ENCODE measurements at regions not wholly inside any gene's neighbourhood (a gene's known extent, or its start where the extent isn't known, plus 50 kb on each side); places are given as distances from the start of the nearest gene placed in this dataset.

GRCh38 chr20:57871237-57871632 is 161.4 kb upstream of the PMEPA1 start:
- TF ChIP-seq ZFX (IDR thresholded peaks at IDR 0.05; ENCODE audit: borderline replicate concordance): no peak
- TF ChIP-seq, protein P1, sequence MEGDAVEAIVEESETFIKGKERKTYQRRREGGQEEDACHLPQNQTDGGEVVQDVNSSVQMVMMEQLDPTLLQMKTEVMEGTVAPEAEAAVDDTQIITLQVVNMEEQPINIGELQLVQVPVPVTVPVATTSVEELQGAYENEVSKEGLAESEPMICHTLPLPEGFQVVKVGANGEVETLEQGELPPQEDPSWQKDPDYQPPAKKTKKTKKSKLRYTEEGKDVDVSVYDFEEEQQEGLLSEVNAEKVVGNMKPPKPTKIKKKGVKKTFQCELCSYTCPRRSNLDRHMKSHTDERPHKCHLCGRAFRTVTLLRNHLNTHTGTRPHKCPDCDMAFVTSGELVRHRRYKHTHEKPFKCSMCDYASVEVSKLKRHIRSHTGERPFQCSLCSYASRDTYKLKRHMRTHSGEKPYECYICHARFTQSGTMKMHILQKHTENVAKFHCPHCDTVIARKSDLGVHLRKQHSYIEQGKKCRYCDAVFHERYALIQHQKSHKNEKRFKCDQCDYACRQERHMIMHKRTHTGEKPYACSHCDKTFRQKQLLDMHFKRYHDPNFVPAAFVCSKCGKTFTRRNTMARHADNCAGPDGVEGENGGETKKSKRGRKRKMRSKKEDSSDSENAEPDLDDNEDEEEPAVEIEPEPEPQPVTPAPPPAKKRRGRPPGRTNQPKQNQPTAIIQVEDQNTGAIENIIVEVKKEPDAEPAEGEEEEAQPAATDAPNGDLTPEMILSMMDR (IDR thresholded peaks at IDR 0.05): no peak
- no peak overlapping the region for H3K27ac ChIP-seq

- TF ChIP-seq, protein P1 (IDR thresholded peaks at IDR 0.05): no peak
- TF ChIP-seq ZFX (IDR thresholded peaks at IDR 0.05; ENCODE audit: borderline replicate concordance): no peak
- H3K27ac ChIP-seq: no peak overlapping the region
Observed at GRCh38 chr20:57870597-57871236, 160.9 kb upstream of the PMEPA1 start.

- H3K27ac ChIP-seq: no peak overlapping the region
- no peak for TF ChIP-seq ZFX (IDR thresholded peaks at IDR 0.05; ENCODE audit: borderline replicate concordance)
- TF ChIP-seq, protein P1 (IDR thresholded peaks at IDR 0.05): no peak
Observed at GRCh38 chr20:57869951-57870315, 160.1 kb upstream of the PMEPA1 start.

- H3K27ac ChIP-seq: no peak overlapping the region
- no peak for TF ChIP-seq ZFX (IDR thresholded peaks at IDR 0.05; ENCODE audit: borderline replicate concordance)
- TF ChIP-seq, protein P1 (IDR thresholded peaks at IDR 0.05): no peak
Observed at GRCh38 chr20:57869291-57869950, 159.6 kb upstream of the PMEPA1 start.

DNA sequence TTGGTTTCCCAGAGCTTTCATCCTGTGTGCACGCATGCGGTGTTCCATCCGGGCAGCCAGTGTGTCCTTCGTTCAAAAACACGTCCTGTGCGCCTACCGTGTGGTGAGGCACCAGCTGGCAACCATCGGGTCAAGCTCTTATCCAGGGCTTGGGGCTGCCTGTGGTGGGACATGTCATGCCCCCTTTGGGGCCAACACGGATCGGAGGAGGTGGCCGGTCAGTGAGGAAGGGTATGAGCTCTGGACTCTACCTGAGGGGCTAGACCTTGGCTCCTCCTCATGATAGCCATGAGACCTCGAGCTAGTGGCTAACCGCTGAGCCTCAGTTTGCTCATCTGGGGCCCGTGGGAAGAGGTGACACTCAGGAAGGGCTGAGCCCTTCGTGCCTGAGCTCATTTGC is 158.5 kb upstream of the PMEPA1 start:
- TF ChIP-seq ZFX (IDR thresholded peaks at IDR 0.05; ENCODE audit: borderline replicate concordance): no peak
- TF ChIP-seq, protein P1 (IDR thresholded peaks at IDR 0.05): no peak
- H3K27ac ChIP-seq: no peak overlapping the region

DNA sequence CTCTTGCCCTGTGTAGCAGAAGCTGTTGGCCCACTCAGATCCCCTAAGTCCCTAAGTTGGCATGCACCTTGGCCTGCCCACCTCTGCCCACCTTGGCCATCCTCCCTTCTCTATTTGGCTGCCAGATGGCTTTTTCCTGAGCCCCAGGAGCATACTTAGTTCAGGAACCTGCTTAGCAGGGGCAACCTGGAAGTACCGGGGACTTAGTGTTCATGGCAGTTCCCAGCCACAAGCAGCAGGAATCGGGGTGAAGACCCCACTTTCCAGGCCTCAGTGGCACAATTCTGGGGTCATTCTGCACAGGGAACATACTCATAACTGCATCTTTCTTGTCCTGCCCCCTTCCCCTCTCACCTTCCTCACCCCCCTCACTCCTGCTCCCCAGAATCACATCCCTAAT is 158.0 kb upstream of the PMEPA1 start:
- no peak overlapping the region for H3K27ac ChIP-seq
- TF ChIP-seq, protein P1 (IDR thresholded peaks at IDR 0.05): no peak
- TF ChIP-seq ZFX (IDR thresholded peaks at IDR 0.05; ENCODE audit: borderline replicate concordance): no peak

- TF ChIP-seq, protein P1 (IDR thresholded peaks at IDR 0.05): no peak
- TF ChIP-seq ZFX (IDR thresholded peaks at IDR 0.05; ENCODE audit: borderline replicate concordance): no peak
- H3K27ac ChIP-seq: no peak overlapping the region
Observed at GRCh38 chr20:57867181-57867803, 157.5 kb upstream of the PMEPA1 start.

Data from 22Rv1 (cell line).